ENCODE measurements at regions not wholly inside any gene's neighbourhood (a gene's known extent, or its start where the extent isn't known, plus 50 kb on each side); places are given as distances from the start of the nearest gene placed in this dataset.

DNA sequence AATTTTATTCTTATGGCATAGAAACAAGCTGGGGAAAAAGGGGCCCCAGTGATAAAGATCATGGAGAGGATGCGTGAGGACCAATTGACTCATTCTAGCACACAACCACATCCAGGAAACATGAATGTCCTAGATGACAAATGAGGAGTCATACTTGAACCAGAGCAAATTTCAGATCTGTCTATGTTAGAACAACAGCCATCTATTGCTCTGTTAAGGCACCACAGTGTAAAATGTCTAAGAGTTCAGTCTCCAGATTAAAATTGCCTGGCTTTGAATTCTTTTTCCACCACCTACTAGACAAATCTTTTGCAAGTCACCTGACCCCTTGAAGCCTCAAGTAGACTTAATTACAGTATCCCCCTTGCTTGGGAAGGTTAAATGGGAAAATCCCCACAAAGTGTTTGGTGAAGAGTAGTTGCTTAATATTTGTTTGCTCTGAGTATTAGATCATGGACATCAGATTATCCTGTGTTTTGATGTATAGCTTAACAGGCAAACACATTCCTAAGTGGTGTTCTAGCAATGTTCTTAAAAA lies 258.7 kb upstream of the TGFBR2 start:
- Histone ChIP-seq H3K4me1 (ENCODE audit: insufficient read depth, low read length) (peaks cover 10% of the 10 kb centered on the region), H3K36me3 (ENCODE audit: insufficient read depth, low read length) (no peaks in the 10 kb centered on the region), H3K9ac (ENCODE audit: low read depth, low read length) (no peak overlapping the region), H3K9me3 (ENCODE audit: control insufficient read depth, insufficient read depth, low read length) (no peaks in the 10 kb centered on the region)

DNA sequence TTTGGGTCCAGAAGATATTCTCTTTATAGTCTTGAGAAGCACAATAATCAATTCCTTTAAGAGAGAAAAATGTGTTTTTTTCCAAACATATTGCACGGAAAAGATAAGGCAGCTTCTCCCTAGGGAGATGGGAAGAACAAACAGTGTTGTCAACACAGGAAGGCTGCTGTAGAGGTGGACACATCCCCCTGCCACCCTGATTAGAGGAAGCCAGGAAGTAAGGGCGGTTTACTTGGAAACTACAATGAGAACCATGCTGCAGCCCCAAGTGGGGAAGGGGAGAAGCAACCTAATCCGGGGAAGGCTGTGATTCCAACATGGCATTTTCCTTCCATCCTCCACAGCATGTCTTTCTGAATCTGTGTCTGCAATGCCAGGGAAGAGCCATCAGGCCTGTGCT lies 256.9 kb upstream of the TGFBR2 start:
- Histone ChIP-seq H3K36me3 (ENCODE audit: insufficient read depth, low read length) (no peaks in the 10 kb centered on the region), H3K9ac (ENCODE audit: low read depth, low read length) (no peak overlapping the region), H3K9me3 (ENCODE audit: control insufficient read depth, insufficient read depth, low read length) (no peaks in the 10 kb centered on the region), H3K4me1 (ENCODE audit: insufficient read depth, low read length) (peaks cover 10% of the 10 kb centered on the region; the same call in 1 of the 2 replicates)

DNA sequence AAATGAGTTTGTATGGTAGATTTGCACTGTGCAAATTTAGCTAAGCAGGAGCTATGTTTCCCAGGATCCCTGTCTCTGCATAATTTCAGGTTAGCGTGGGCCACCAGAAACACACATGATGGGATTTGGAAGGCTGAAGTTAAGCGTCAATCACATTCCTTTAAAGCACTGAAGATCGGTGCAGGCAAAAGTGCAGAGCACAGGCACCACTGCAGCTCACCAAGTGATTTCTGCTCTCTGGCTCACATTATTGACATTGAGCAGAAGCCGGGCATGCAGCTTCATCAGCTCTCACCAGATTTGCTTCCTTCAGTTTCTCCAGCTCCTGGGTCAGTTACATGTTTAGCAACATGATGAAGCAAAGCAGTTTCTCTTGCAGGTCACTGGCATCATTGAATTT lies 256.4 kb upstream of the TGFBR2 start:
- H3K9ac ChIP-seq (ENCODE audit: low read depth, low read length): no peak overlapping the region
- no peaks in the 10 kb centered on the region for H3K9me3 ChIP-seq (ENCODE audit: control insufficient read depth, insufficient read depth, low read length)
- peaks cover 10% of the 10 kb centered on the region; the same call in 1 of the 2 replicates for H3K4me1 ChIP-seq (ENCODE audit: insufficient read depth, low read length)
- no peaks in the 10 kb centered on the region for H3K36me3 ChIP-seq (ENCODE audit: insufficient read depth, low read length)

DNA sequence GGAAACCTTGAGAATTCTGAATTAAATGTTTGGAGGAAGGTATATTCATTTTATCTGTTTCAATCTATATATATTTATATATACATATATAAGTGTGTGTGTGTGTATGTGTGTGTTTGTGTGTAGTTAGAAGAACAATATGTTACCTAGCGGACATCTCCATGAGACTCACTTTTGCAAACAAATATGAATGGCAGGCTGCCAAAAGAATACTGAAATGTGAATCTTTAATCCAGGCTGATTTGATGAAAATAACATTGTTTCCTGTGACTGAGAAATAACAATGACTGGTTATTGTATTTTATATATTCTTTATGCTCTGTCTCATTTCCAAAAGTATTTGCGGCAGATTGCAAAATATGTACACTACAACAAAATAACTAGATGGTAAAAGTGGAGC lies 255.5 kb upstream of the TGFBR2 start:
- Histone ChIP-seq H3K9me3 (ENCODE audit: control insufficient read depth, insufficient read depth, low read length) (no peaks in the 10 kb centered on the region), H3K9ac (ENCODE audit: low read depth, low read length) (no peak overlapping the region), H3K36me3 (ENCODE audit: insufficient read depth, low read length) (no peaks in the 10 kb centered on the region), H3K4me1 (ENCODE audit: insufficient read depth, low read length) (peaks cover 10% of the 10 kb centered on the region; the same call in 1 of the 2 replicates)

DNA sequence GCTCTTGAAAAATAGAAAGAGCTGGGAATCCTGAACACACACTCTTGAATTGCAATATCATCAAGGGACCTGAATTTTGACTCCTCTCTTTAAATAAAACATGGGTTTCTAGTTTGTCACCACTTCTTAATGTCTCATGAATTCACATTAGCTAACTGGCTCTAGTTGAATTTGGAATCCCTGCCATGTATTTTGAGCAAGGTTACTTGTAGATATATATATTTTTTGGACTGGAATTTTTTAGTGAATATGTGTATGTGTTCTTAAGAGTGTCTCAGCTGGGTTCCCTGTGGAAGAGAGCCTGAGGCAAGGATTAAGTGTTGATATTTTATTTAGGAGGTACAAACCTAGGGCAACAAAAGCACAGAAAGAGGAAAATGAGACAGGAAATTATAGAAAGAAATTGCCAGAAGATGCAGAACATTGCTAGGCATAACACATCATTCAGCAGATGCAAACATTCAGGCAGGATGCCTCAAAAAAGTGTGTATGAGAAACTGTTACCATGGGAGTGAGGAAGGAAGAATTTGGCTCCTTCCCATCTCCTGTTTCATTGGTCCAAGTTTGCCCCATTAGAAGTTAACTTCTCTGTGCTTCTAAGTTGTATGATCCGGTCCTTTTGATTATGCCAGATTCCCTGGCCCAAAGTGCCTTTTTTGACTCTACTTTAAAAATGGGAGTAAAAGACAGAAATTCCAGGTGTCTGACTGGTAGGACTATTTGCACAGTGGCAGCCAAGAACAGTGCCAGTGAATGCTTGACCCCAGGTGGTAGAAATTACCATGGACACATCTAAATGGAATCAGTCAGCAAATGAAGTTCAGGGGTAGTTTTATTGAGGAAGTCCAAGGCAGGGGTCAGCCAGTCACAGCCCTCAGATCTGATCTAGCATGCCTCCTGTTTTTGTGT lies 253.7 kb upstream of the TGFBR2 start:
- H3K36me3 ChIP-seq (ENCODE audit: insufficient read depth, low read length): no peaks in the 10 kb centered on the region
- peaks cover 3% of the 10 kb centered on the region; the same call in 1 of the 2 replicates for H3K4me1 ChIP-seq (ENCODE audit: insufficient read depth, low read length)
- no peaks in the 10 kb centered on the region for H3K9me3 ChIP-seq (ENCODE audit: control insufficient read depth, insufficient read depth, low read length)
- H3K9ac ChIP-seq (ENCODE audit: low read depth, low read length): no peak overlapping the region

DNA sequence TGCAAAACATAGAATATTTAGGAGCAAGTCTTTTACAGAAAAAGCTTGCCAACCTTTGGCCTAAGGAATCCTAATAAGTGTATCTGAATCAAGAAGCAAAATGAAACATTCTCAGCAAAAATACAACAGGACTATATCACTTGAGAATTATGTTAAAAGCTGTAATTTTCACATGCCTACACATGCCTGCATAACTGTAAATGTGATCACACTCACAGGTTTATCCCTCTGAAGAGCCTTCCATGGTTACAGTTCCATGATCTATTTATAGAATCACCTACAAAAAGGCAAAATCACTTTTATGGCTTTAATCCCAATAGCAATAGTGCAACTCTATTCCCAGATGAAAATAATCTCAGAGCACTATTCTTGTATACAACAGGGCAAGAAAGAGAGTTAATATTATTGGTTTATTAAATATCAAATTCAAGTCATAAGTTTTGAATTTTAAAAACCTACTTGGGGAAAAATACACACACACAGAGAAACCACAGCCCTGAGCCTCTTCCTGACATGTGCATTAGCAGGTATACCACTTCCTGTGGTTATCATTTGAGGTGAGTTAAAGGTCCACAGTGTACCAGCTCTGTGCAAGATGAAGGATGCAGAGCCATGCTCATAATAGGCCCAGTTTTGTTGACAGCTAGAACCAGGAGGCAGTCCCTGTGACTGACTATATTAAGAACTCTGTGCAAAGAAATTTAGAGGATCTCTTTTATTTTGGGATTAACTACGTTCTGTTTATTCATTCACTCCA lies 252.5 kb upstream of the TGFBR2 start:
- H3K36me3 ChIP-seq (ENCODE audit: insufficient read depth, low read length): no peaks in the 10 kb centered on the region
- no peaks in the 10 kb centered on the region for H3K9me3 ChIP-seq (ENCODE audit: control insufficient read depth, insufficient read depth, low read length)
- H3K9ac ChIP-seq (ENCODE audit: low read depth, low read length): no peak overlapping the region
- H3K4me1 ChIP-seq (ENCODE audit: insufficient read depth, low read length): 0 out of 2 replicates have a peak, but pooled peaks cover 3% of the 10 kb centered on the region

DNA sequence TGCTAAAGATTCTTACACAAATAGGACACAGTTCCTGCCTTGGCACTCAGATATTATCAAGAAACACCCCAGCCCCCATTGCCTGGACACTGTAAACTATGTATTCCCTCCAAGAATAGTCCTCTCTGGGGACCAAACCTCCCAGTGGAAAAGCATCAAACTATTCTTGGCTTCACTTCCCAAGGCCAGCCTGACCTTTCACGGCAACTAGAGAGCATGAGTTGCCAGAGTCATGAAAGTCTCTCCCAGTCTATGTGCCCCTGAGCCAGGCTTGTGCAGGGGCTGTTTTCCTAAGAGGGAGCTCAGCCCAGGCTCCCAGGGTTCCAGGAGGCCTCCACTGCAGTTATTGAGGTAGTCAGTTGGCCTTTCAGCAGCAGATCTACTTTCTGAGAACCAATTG lies 251.9 kb upstream of the TGFBR2 start:
- Histone ChIP-seq H3K36me3 (ENCODE audit: insufficient read depth, low read length) (no peaks in the 10 kb centered on the region), H3K9ac (ENCODE audit: low read depth, low read length) (no peak overlapping the region), H3K9me3 (ENCODE audit: control insufficient read depth, insufficient read depth, low read length) (no peaks in the 10 kb centered on the region), H3K4me1 (ENCODE audit: insufficient read depth, low read length) (0 out of 2 replicates have a peak, but pooled peaks cover 3% of the 10 kb centered on the region)

DNA sequence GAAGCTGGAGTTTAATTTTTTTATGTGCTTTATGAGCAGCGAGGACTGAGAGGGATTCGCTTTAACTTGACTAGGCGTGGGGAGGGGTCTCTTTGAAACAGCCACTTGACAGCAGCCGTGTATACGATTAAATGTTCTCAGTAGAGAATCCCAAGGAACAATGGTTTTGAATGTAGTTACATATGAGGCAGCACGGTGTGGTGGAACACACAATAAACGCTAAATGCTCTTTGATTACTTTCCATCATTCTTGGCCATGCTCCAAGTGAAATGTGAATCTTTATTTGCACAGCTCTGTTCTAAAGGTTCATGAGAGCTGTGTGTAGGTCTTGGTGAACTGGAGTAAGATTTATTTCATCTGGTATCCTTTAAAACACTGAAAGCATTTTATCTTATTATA lies 251.4 kb upstream of the TGFBR2 start:
- Histone ChIP-seq H3K9me3 (ENCODE audit: control insufficient read depth, insufficient read depth, low read length) (no peaks in the 10 kb centered on the region), H3K36me3 (ENCODE audit: insufficient read depth, low read length) (no peaks in the 10 kb centered on the region), H3K9ac (ENCODE audit: low read depth, low read length) (no peak overlapping the region), H3K4me1 (ENCODE audit: insufficient read depth, low read length) (no peaks in the 10 kb centered on the region)

DNA sequence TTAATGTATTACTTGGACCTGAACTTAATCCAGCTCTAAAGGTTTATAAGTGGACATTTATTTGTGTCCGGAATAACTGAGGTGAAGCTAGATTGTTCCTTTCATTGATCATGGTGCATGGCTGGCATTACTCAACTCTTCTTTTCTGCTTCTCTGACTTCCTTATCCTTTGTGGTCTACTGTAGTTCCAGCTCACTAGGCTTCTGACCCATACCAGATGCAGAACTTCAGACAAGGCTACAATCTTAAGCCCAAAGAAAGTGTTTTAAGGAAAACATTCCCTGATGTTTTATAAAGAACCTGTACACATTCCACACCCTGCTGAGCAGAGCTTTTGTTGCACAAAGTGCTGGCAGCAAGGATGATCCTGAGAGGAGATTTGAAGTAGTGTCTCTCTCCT lies 250.8 kb upstream of the TGFBR2 start:
- no peaks in the 10 kb centered on the region for H3K4me1 ChIP-seq (ENCODE audit: insufficient read depth, low read length)
- H3K9ac ChIP-seq (ENCODE audit: low read depth, low read length): no peak overlapping the region
- H3K9me3 ChIP-seq (ENCODE audit: control insufficient read depth, insufficient read depth, low read length): no peaks in the 10 kb centered on the region
- no peaks in the 10 kb centered on the region for H3K36me3 ChIP-seq (ENCODE audit: insufficient read depth, low read length)

DNA sequence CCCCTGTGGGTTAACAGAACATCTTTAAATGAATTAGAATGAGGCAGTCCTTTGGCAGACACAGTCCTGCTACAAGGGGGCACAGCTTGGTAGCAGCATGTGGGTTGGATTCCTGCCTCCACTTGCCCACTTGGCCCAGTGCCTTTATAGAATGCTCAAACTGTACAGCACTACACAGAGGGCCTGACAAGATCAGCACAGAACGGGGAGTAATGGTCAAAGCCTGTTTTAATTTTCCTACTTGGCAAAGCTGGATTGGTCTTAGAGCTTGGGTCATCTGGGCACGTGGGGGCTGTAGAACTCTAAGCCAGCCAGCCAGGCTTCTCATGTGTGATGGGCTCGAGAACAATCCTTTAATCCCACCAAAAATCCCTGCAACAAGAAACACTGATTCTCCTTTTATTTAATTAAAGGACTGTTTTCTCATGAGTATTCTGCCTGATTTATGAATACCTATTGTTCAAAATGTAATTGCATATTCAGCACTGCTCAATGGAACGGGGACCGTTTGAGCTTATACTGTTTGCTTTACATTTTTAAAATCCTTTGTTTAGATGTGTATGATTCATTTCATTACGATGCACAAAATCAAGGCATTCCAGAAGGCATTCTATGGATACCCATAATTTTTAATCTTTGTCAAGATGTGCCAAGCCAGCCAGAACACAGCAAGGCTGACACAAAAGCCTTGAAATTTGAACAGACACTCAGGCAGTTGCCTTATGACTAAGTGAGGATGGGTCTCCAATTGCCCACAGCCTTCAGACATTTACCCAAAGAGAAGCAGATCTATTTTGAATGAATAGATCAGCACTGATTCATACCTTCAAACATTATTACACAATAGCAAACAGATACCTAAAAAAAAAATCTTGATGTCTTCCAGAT lies 249.3 kb upstream of the TGFBR2 start:
- no peak overlapping the region for H3K9ac ChIP-seq (ENCODE audit: low read depth, low read length)

DNA sequence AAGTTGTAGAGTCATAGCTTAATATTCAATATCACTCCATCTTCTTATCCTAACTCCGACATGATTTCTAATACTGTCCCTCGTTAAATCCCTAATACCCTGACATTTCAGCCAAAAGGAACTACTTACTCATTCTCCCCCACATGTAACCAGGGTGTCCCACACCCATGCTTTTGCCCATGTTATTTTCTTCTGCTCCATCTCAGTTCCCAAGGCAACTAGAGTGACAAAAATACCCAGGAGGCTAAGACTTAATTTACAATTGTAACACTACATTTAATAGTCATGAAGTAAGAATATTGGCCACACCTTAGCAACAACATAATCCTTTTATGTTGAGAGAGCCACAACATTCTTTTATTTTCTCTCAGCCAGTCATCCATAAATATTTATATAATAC lies 248.5 kb upstream of the TGFBR2 start:
- H3K36me3 ChIP-seq (ENCODE audit: insufficient read depth, low read length): no peaks in the 10 kb centered on the region
- H3K9ac ChIP-seq (ENCODE audit: low read depth, low read length): no peak overlapping the region
- no peaks in the 10 kb centered on the region for H3K9me3 ChIP-seq (ENCODE audit: control insufficient read depth, insufficient read depth, low read length)
- no peaks in the 10 kb centered on the region for H3K4me1 ChIP-seq (ENCODE audit: insufficient read depth, low read length)

More for the DNA sequence above, 249.3 kb upstream of the TGFBR2 start:
- no peaks in the 10 kb centered on the region for H3K36me3 ChIP-seq (ENCODE audit: insufficient read depth, low read length)
- H3K9me3 ChIP-seq (ENCODE audit: control insufficient read depth, insufficient read depth, low read length): no peaks in the 10 kb centered on the region
- H3K4me1 ChIP-seq (ENCODE audit: insufficient read depth, low read length): no peaks in the 10 kb centered on the region

DNA sequence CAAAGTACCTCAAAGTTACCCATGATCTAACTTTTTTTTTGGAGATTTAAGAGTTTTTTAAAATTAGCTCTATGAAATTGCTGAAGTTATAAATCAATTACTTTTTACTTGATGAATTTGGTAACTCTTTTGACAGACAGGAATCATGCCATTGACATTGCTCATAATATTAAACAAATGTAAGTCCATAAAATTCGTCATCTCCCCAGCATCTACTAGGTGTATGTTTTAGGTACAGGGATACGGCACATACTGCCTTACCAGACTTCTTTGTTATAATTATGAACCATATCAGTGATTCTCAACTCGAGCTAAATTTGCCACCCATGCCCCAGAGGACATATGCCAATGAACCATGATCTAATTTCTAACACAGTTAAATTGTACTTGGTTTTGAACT lies 247.5 kb upstream of the TGFBR2 start:
- H3K4me1 ChIP-seq (ENCODE audit: insufficient read depth, low read length): no peaks in the 10 kb centered on the region
- no peaks in the 10 kb centered on the region for H3K36me3 ChIP-seq (ENCODE audit: insufficient read depth, low read length)
- no peaks in the 10 kb centered on the region for H3K9me3 ChIP-seq (ENCODE audit: control insufficient read depth, insufficient read depth, low read length)
- H3K9ac ChIP-seq (ENCODE audit: low read depth, low read length): no peak overlapping the region

DNA sequence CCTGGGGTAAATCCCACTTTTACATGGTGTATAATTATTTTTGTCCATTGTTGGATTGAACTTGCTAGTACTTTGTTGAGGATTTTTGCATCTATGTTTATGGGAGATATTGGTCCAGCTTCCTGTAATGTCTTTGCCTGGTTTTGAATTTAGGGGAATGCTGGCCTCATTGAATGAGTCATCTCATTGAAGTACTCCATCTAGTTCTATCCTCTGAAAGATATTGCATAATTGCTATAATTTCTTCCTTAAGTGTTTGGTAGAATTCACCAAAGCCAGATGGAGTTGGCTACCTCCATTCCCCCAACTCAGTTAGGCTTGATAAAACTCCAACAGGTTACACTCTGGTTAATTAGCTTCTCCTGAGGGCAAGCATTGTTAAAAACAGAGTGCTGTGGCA lies 237.4 kb upstream of the TGFBR2 start:
- H3K9me3 ChIP-seq (ENCODE audit: control insufficient read depth, insufficient read depth, low read length): no peaks in the 10 kb centered on the region
- H3K4me1 ChIP-seq (ENCODE audit: insufficient read depth, low read length): peaks cover 5% of the 10 kb centered on the region; the same call in 1 of the 2 replicates
- no peak overlapping the region for H3K9ac ChIP-seq (ENCODE audit: low read depth, low read length)
- H3K36me3 ChIP-seq (ENCODE audit: insufficient read depth, low read length): no peaks in the 10 kb centered on the region

Measured in ES-I3 (cell line).